ENCODE measurements at regions not wholly inside any gene's neighbourhood (a gene's known extent, or its start where the extent isn't known, plus 50 kb on each side); places are given as distances from the start of the nearest gene placed in this dataset.
"Not testable (repeated sequence)": the region's sequence is repeated elsewhere in the genome, so short reads cannot be mapped to it uniquely, and the experiment has no call there.

GRCh38 chr3:153230427-153230826 lies 68.4 kb downstream of the RAP2B start:
- H2AFZ ChIP-seq (ENCODE audit: low read depth, low read length, poor library complexity, severe bottlenecking); H3K9me2 ChIP-seq (ENCODE audit: insufficient read depth); CTCF ChIA-PET; H3K9ac ChIP-seq (ENCODE audit: low read length); H3K36me3 ChIP-seq (ENCODE audit: control insufficient read depth in 1 of 2, insufficient read depth in 2 of 2, low read length in 2 of 2); H3K9me3 ChIP-seq (ENCODE audit: control insufficient read depth in 1 of 2, insufficient read depth in 1 of 2, low read depth in 1 of 2, low read length in 2 of 2); ATAC-seq; H3K27ac ChIP-seq (ENCODE audit: low read depth, low read length); BruUV-seq (replicated peaks); RAD21 ChIA-PET (ENCODE audit: low non-redundant PET in 1 of 2, low total read pairs in 2 of 2, uncharacterized antibody in 2 of 2, unreplicated experiment in 2 of 2); H3K27me3 ChIP-seq (ENCODE audit: insufficient read depth, low read length); H3K4me2 ChIP-seq (ENCODE audit: low read length); POLR2A ChIA-PET; H3K79me2 ChIP-seq (ENCODE audit: insufficient read depth, low read length); H3K4me3 ChIP-seq (replicated peaks in 1 of 2; ENCODE audit: low read depth in 1 of 2, low read length in 2 of 2); H4K20me1 ChIP-seq (ENCODE audit: insufficient read depth); intact Hi-C loops (cut with micrococcal nuclease); DNase-seq (ENCODE audit: low read depth, low spot score); H3K4me1 ChIP-seq (ENCODE audit: control insufficient read depth in 1 of 2, insufficient read depth in 2 of 2, low read length in 2 of 2): not testable (repeated sequence)

- H3K27ac ChIP-seq (ENCODE audit: low read depth, low read length); DNase-seq (ENCODE audit: low read depth, low spot score); H3K4me1 ChIP-seq (ENCODE audit: control insufficient read depth in 1 of 2, insufficient read depth in 2 of 2, low read length in 2 of 2); H4K20me1 ChIP-seq (ENCODE audit: insufficient read depth); H3K9me3 ChIP-seq (ENCODE audit: control insufficient read depth in 1 of 2, insufficient read depth in 1 of 2, low read depth in 1 of 2, low read length in 2 of 2); H3K36me3 ChIP-seq (ENCODE audit: control insufficient read depth in 1 of 2, insufficient read depth in 2 of 2, low read length in 2 of 2); H3K4me2 ChIP-seq (ENCODE audit: low read length); RAD21 ChIA-PET (ENCODE audit: low non-redundant PET in 1 of 2, low total read pairs in 2 of 2, uncharacterized antibody in 2 of 2, unreplicated experiment in 2 of 2); ATAC-seq; H2AFZ ChIP-seq (ENCODE audit: low read depth, low read length, poor library complexity, severe bottlenecking); POLR2A ChIA-PET; H3K9me2 ChIP-seq (ENCODE audit: insufficient read depth); H3K79me2 ChIP-seq (ENCODE audit: insufficient read depth, low read length); H3K27me3 ChIP-seq (ENCODE audit: insufficient read depth, low read length); H3K4me3 ChIP-seq (replicated peaks in 1 of 2; ENCODE audit: low read depth in 1 of 2, low read length in 2 of 2); CTCF ChIA-PET; intact Hi-C loops (cut with micrococcal nuclease); BruUV-seq (replicated peaks); H3K9ac ChIP-seq (ENCODE audit: low read length): not testable (repeated sequence)
These were observed 69.2 kb downstream of the RAP2B start for GRCh38 chr3:153231245-153231644.

GRCh38 chr3:153232050-153232752 lies 70.2 kb downstream of the RAP2B start:
- BruUV-seq (replicated peaks); POLR2A ChIA-PET; intact Hi-C loops (cut with micrococcal nuclease); DNase-seq (ENCODE audit: low read depth, low spot score); H3K9ac ChIP-seq (ENCODE audit: low read length); ATAC-seq; H3K4me3 ChIP-seq (replicated peaks in 1 of 2; ENCODE audit: low read depth in 1 of 2, low read length in 2 of 2); RAD21 ChIA-PET (ENCODE audit: low non-redundant PET in 1 of 2, low total read pairs in 2 of 2, uncharacterized antibody in 2 of 2, unreplicated experiment in 2 of 2); H3K4me2 ChIP-seq (ENCODE audit: low read length); CTCF ChIA-PET; H4K20me1 ChIP-seq (ENCODE audit: insufficient read depth); H3K27ac ChIP-seq (ENCODE audit: low read depth, low read length); H3K79me2 ChIP-seq (ENCODE audit: insufficient read depth, low read length); H3K36me3 ChIP-seq (ENCODE audit: control insufficient read depth in 1 of 2, insufficient read depth in 2 of 2, low read length in 2 of 2); H3K9me2 ChIP-seq (ENCODE audit: insufficient read depth); H3K9me3 ChIP-seq (ENCODE audit: control insufficient read depth in 1 of 2, insufficient read depth in 1 of 2, low read depth in 1 of 2, low read length in 2 of 2); H3K4me1 ChIP-seq (ENCODE audit: control insufficient read depth in 1 of 2, insufficient read depth in 2 of 2, low read length in 2 of 2); H3K27me3 ChIP-seq (ENCODE audit: insufficient read depth, low read length); H2AFZ ChIP-seq (ENCODE audit: low read depth, low read length, poor library complexity, severe bottlenecking): not testable (repeated sequence)

All from HCT116 (cell line).